ENCODE measurements at regions not wholly inside any gene's neighbourhood (a gene's known extent, or its start where the extent isn't known, plus 50 kb on each side); places are given as distances from the start of the nearest gene placed in this dataset.

- no peak overlapping the region for H3K27ac ChIP-seq (ENCODE audit: low read depth, low read length)
- DNase-seq (ENCODE audit: low read depth) (no peak), FAIRE-seq (no peak)
- no peaks in the 10 kb centered on the region for H3K27me3 Mint-ChIP-seq (ENCODE audit: low read depth, unreplicated experiment)
- H3K4me3 Mint-ChIP-seq (ENCODE audit: unreplicated experiment) = no peak overlapping the region
- H3K9me3 ChIP-seq (ENCODE audit: insufficient read depth, low read depth, low read length) = no peaks in the 10 kb centered on the region
- H2AFZ ChIP-seq (ENCODE audit: low read depth, low read length) = no peak overlapping the region
- no peak for TF ChIP-seq CTCF (IDR thresholded peaks at IDR 0.05; ENCODE audit: insufficient read depth, low read depth, low read length)
- no peak for TF ChIP-seq EZH2 (IDR thresholded peaks at IDR 0.05; ENCODE audit: insufficient read depth, low read length)
- no peaks in the 10 kb centered on the region for H3K36me3 ChIP-seq (ENCODE audit: insufficient read depth, low read length)
- H3K27ac Mint-ChIP-seq (ENCODE audit: unreplicated experiment) = no peak overlapping the region
- H3K4me1 ChIP-seq (ENCODE audit: insufficient read depth, low read length) = no peaks in the 10 kb centered on the region
- H3K36me3 Mint-ChIP-seq (ENCODE audit: low read depth, unreplicated experiment) = no peaks in the 10 kb centered on the region
- H3K4me3 ChIP-seq (ENCODE audit: insufficient read depth, low read depth, low read length) = no peak overlapping the region
- no peaks in the 10 kb centered on the region for H3K79me2 ChIP-seq (ENCODE audit: insufficient read depth, low read length)
- H3K4me2 ChIP-seq (ENCODE audit: low read length) = no peak overlapping the region
- H3K9ac ChIP-seq (ENCODE audit: low read length) = no peak overlapping the region
- no peaks in the 10 kb centered on the region for H3K4me1 Mint-ChIP-seq (ENCODE audit: low read depth, unreplicated experiment)
- H4K20me1 ChIP-seq (ENCODE audit: insufficient read depth, low read length) = no peaks in the 10 kb centered on the region
- H3K27me3 ChIP-seq (ENCODE audit: insufficient read depth, low read length) = no peaks in the 10 kb centered on the region
- H3K9me3 Mint-ChIP-seq (ENCODE audit: unreplicated experiment) = peaks cover 4% of the 10 kb centered on the region
Measured at GRCh38 chr13:73370066-73370465, 311.3 kb downstream of the KLF5 start.

GRCh38 chr13:73369095-73369494, 310.3 kb downstream of the KLF5 start:
- H3K79me2 ChIP-seq (ENCODE audit: insufficient read depth, low read length) = no peaks in the 10 kb centered on the region
- Mint-ChIP-seq H3K9me3 (ENCODE audit: unreplicated experiment) (peaks cover 4% of the 10 kb centered on the region), H3K27me3 (ENCODE audit: low read depth, unreplicated experiment) (no peaks in the 10 kb centered on the region), H3K27ac (ENCODE audit: unreplicated experiment) (no peak overlapping the region), H3K4me3 (ENCODE audit: unreplicated experiment) (no peak overlapping the region), H3K4me1 (ENCODE audit: low read depth, unreplicated experiment) (no peaks in the 10 kb centered on the region), H3K36me3 (ENCODE audit: low read depth, unreplicated experiment) (no peaks in the 10 kb centered on the region)
- FAIRE-seq (no peak), DNase-seq (ENCODE audit: low read depth) (no peak)
- H3K4me3 ChIP-seq (ENCODE audit: insufficient read depth, low read depth, low read length) = no peak overlapping the region
- H3K27ac ChIP-seq (ENCODE audit: low read depth, low read length) = no peak overlapping the region
- no peaks in the 10 kb centered on the region for H3K36me3 ChIP-seq (ENCODE audit: insufficient read depth, low read length)
- H3K9ac ChIP-seq (ENCODE audit: low read length) = no peak overlapping the region
- no peaks in the 10 kb centered on the region for H3K27me3 ChIP-seq (ENCODE audit: insufficient read depth, low read length)
- no peaks in the 10 kb centered on the region for H4K20me1 ChIP-seq (ENCODE audit: insufficient read depth, low read length)
- no peaks in the 10 kb centered on the region for H3K9me3 ChIP-seq (ENCODE audit: insufficient read depth, low read depth, low read length)
- no peaks in the 10 kb centered on the region for H3K4me1 ChIP-seq (ENCODE audit: insufficient read depth, low read length)
- TF ChIP-seq CTCF (IDR thresholded peaks at IDR 0.05; ENCODE audit: insufficient read depth, low read depth, low read length) = no peak
- no peak for TF ChIP-seq EZH2 (IDR thresholded peaks at IDR 0.05; ENCODE audit: insufficient read depth, low read length)
- no peak overlapping the region for H3K4me2 ChIP-seq (ENCODE audit: low read length)
- H2AFZ ChIP-seq (ENCODE audit: low read depth, low read length) = no peak overlapping the region

- no peaks in the 10 kb centered on the region for H3K27me3 ChIP-seq (ENCODE audit: insufficient read depth, low read length)
- no peak overlapping the region for H3K27ac ChIP-seq (ENCODE audit: low read depth, low read length)
- no peak overlapping the region for H3K4me3 ChIP-seq (ENCODE audit: insufficient read depth, low read depth, low read length)
- no peak for DNase-seq (ENCODE audit: low read depth)
- Mint-ChIP-seq H3K4me3 (ENCODE audit: unreplicated experiment) (no peak overlapping the region), H3K9me3 (ENCODE audit: unreplicated experiment) (peaks cover 4% of the 10 kb centered on the region), H3K27ac (ENCODE audit: unreplicated experiment) (no peak overlapping the region), H3K36me3 (ENCODE audit: low read depth, unreplicated experiment) (no peaks in the 10 kb centered on the region), H3K27me3 (ENCODE audit: low read depth, unreplicated experiment) (no peaks in the 10 kb centered on the region), H3K4me1 (ENCODE audit: low read depth, unreplicated experiment) (no peaks in the 10 kb centered on the region)
- no peak for FAIRE-seq
- no peaks in the 10 kb centered on the region for H3K9me3 ChIP-seq (ENCODE audit: insufficient read depth, low read depth, low read length)
- no peaks in the 10 kb centered on the region for H3K4me1 ChIP-seq (ENCODE audit: insufficient read depth, low read length)
- H4K20me1 ChIP-seq (ENCODE audit: insufficient read depth, low read length) = no peaks in the 10 kb centered on the region
- H2AFZ ChIP-seq (ENCODE audit: low read depth, low read length) = no peak overlapping the region
- H3K36me3 ChIP-seq (ENCODE audit: insufficient read depth, low read length) = no peaks in the 10 kb centered on the region
- H3K9ac ChIP-seq (ENCODE audit: low read length) = no peak overlapping the region
- no peak overlapping the region for H3K4me2 ChIP-seq (ENCODE audit: low read length)
- no peaks in the 10 kb centered on the region for H3K79me2 ChIP-seq (ENCODE audit: insufficient read depth, low read length)
- TF ChIP-seq EZH2 (IDR thresholded peaks at IDR 0.05; ENCODE audit: insufficient read depth, low read length) = no peak
- no peak for TF ChIP-seq CTCF (IDR thresholded peaks at IDR 0.05; ENCODE audit: insufficient read depth, low read depth, low read length)
Measured at GRCh38 chr13:73368608-73369007, 309.8 kb downstream of the KLF5 start.
